Right lobe of liver (tissue), 4 donors: ENCODE measurements at regions not wholly inside any gene's neighbourhood (a gene's known extent, or its start where the extent isn't known, plus 50 kb on each side); places are given as distances from the start of the nearest gene placed in this dataset.

Source experiments
- POLR2A ChIP-seq: fragments of 450-650 bp; IDR thresholded peaks from one replicate; pipeline ENCODE4 v1.6.1; 2017; ENCODE audit warnings: antibody characterized with exemption, mild to moderate bottlenecking
- TF ChIP-seq, protein P1 (sequence below), 4 donors: fragments of 200-600 bp in 3 of 4; fragments of 450-650 bp in 1 of 4; IDR thresholded peaks; one replicate each; pipeline versions ENCODE4 v1.5.1 to v1.8.0; 2016 to 2022; ENCODE audit warnings: antibody characterized with exemption in 4 of 4, mild to moderate bottlenecking in 2 of 4
- donor health status: DM: no; HTN: no; CAD: no.
- donor health status: DM: no; HTN: no; CAD: no.
- donor health status: DM: no; HTN: yes; CAD: no.

DNA sequence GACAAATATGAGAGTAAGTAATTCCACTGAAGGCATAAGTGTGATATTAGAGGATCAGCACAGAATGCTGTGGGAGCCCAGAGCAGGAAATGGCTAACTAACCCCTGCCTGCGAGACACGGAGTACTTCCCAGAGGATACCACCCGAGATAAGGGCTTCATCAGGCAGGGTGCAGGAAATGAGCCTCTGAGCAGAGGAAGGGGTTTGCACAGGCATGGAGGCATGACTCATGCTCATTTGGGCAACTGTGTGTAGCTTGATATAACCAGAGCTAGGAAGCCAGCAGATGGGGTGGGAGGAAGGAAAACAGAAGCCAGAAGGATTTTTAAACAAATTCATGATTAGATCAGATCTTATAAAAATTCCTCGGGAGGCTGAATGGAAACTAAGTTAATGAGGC lies 70.0 kb upstream of the TSPAN5 start:
- TF ChIP-seq, protein P1, sequence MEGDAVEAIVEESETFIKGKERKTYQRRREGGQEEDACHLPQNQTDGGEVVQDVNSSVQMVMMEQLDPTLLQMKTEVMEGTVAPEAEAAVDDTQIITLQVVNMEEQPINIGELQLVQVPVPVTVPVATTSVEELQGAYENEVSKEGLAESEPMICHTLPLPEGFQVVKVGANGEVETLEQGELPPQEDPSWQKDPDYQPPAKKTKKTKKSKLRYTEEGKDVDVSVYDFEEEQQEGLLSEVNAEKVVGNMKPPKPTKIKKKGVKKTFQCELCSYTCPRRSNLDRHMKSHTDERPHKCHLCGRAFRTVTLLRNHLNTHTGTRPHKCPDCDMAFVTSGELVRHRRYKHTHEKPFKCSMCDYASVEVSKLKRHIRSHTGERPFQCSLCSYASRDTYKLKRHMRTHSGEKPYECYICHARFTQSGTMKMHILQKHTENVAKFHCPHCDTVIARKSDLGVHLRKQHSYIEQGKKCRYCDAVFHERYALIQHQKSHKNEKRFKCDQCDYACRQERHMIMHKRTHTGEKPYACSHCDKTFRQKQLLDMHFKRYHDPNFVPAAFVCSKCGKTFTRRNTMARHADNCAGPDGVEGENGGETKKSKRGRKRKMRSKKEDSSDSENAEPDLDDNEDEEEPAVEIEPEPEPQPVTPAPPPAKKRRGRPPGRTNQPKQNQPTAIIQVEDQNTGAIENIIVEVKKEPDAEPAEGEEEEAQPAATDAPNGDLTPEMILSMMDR (IDR thresholded peaks at IDR 0.05) = no peak
- TF ChIP-seq POLR2A = no peak
